RWPE2 (cell line): ENCODE measurements at regions not wholly inside any gene's neighbourhood (a gene's known extent, or its start where the extent isn't known, plus 50 kb on each side); places are given as distances from the start of the nearest gene placed in this dataset.

ENCODE experiments used
- ATAC-seq: fragments of 200-7000 bp; cut with Tn5 transposase; 3 replicates; pipeline ENCODE4 v1.9.1; 2021; ENCODE audit warnings: low read depth
- DNase-seq: peaks from one replicate; pipeline ENCODE4 v3.0.0-alpha.2; 2020; ENCODE audit warnings: low spot score
- H3K27ac ChIP-seq: fragments of 450-650 bp; 2 replicates; pipeline ENCODE4 v1.5.1; 2017; ENCODE audit warnings: mild to moderate bottlenecking; ENCODE audit not compliant: poor library complexity, severe bottlenecking
- H3K27me3 ChIP-seq: fragments of 250-450 bp; sonication (Bioruptor Pico); 2 replicates; pipeline ENCODE4 v1.5.1; 2021; ENCODE audit warnings: mild to moderate bottlenecking, moderate library complexity; ENCODE audit not compliant: insufficient read depth, poor library complexity, severe bottlenecking
- H3K36me3 ChIP-seq: fragments of 250-450 bp; sonication (Bioruptor Pico); 2 replicates; pipeline ENCODE4 v1.5.1; 2020; ENCODE audit warnings: low read depth, mild to moderate bottlenecking, moderate library complexity
- H3K4me1 ChIP-seq: fragments of 250-450 bp; sonication (Bioruptor Pico); 2 replicates; pipeline ENCODE4 v1.5.1; 2021; ENCODE audit warnings: mild to moderate bottlenecking, moderate library complexity; ENCODE audit not compliant: insufficient read depth, poor library complexity, severe bottlenecking
- H3K4me3 ChIP-seq: fragments of 250-450 bp; sonication (Bioruptor Pico); 2 replicates; pipeline ENCODE4 v1.5.1; 2021; ENCODE audit warnings: mild to moderate bottlenecking, moderate library complexity; ENCODE audit not compliant: severe bottlenecking
- H3K9me3 ChIP-seq: fragments of 250-450 bp; sonication (Bioruptor Pico); 2 replicates; pipeline ENCODE4 v1.5.1; 2021; ENCODE audit warnings: mild to moderate bottlenecking, moderate library complexity; ENCODE audit not compliant: severe bottlenecking
- CTCF ChIP-seq: fragments of 450-650 bp; IDR thresholded peaks from one replicate; pipeline ENCODE4 v1.5.1; 2017; ENCODE audit warnings: mild to moderate bottlenecking, moderate library complexity; ENCODE audit not compliant: poor library complexity, severe bottlenecking

GRCh38 chr7:91811641-91812040 lies 68.9 kb downstream of the MTERF1 start:
- H3K27me3 ChIP-seq: no peaks in the 10 kb centered on the region
- no peak for DNase-seq
- H3K4me1 ChIP-seq: no peaks in the 10 kb centered on the region
- TF ChIP-seq CTCF: no peak
- H3K4me3 ChIP-seq: no peak overlapping the region
- no peak for ATAC-seq
- no peaks in the 10 kb centered on the region for H3K9me3 ChIP-seq
- no peaks in the 10 kb centered on the region for H3K36me3 ChIP-seq
- H3K27ac ChIP-seq: no peak overlapping the region

GRCh38 chr7:91812388-91812787 lies 68.1 kb downstream of the MTERF1 start:
- Histone ChIP-seq H3K27me3 (no peaks in the 10 kb centered on the region), H3K4me1 (no peaks in the 10 kb centered on the region), H3K27ac (no peak overlapping the region), H3K36me3 (no peaks in the 10 kb centered on the region), H3K4me3 (no peak overlapping the region), H3K9me3 (no peaks in the 10 kb centered on the region)
- no peak for DNase-seq
- TF ChIP-seq CTCF: no peak
- no peak for ATAC-seq

GRCh38 chr7:91814189-91814588 lies 66.3 kb downstream of the MTERF1 start:
- ATAC-seq: no peak

More at GRCh38 chr7:91814189-91814588, 66.3 kb downstream of the MTERF1 start:
- Histone ChIP-seq H3K4me1 (no peaks in the 10 kb centered on the region), H3K27ac (no peak overlapping the region), H3K27me3 (no peaks in the 10 kb centered on the region), H3K9me3 (no peaks in the 10 kb centered on the region), H3K4me3 (no peak overlapping the region), H3K36me3 (no peaks in the 10 kb centered on the region)
- DNase-seq: no peak
- TF ChIP-seq CTCF: no peak
